ENCODE measurements at regions not wholly inside any gene's neighbourhood (a gene's known extent, or its start where the extent isn't known, plus 50 kb on each side); places are given as distances from the start of the nearest gene placed in this dataset.

- no peaks in the 10 kb centered on the region for H3K9me3 ChIP-seq (ENCODE audit: control insufficient read depth in 2 of 2, low read length in 2 of 2)
- H3K9ac ChIP-seq (ENCODE audit: low read depth in 1 of 2, low read length in 2 of 2), result no peak overlapping the region
- no peak overlapping the region for H3K4me3 ChIP-seq (ENCODE audit: low read length in 2 of 2)
- peaks cover 0 to 2% of the 10 kb centered on the region in 2 donors for H3K4me1 ChIP-seq (ENCODE audit: control insufficient read depth in 2 of 2, insufficient read depth in 2 of 2, low read length in 2 of 2)
- H3K36me3 ChIP-seq (ENCODE audit: control insufficient read depth in 2 of 2, insufficient read depth in 2 of 2, low read length in 2 of 2), result no peaks in the 10 kb centered on the region
- H3K27me3 ChIP-seq (ENCODE audit: control insufficient read depth in 2 of 2, insufficient read depth in 2 of 2, low read length in 2 of 2), result no peaks in the 10 kb centered on the region
- no peak overlapping the region for H3K27ac ChIP-seq (ENCODE audit: low read depth in 2 of 2, low read length in 2 of 2)
These were observed 608.6 kb downstream of the UTRN start for GRCh38 chr6:144893680-144894151.

- no peak overlapping the region for H3K27ac ChIP-seq (ENCODE audit: low read depth in 2 of 2, low read length in 2 of 2)
- no peak overlapping the region for H3K9ac ChIP-seq (ENCODE audit: low read depth in 1 of 2, low read length in 2 of 2)
These were observed 609.1 kb downstream of the UTRN start for GRCh38 chr6:144894240-144894639.

GRCh38 chr6:144895313-144896278 lies 610.5 kb downstream of the UTRN start:
- Histone ChIP-seq H3K9ac (ENCODE audit: low read depth in 1 of 2, low read length in 2 of 2) (no peak overlapping the region), H3K36me3 (ENCODE audit: control insufficient read depth in 2 of 2, insufficient read depth in 2 of 2, low read length in 2 of 2) (no peaks in the 10 kb centered on the region), H3K27me3 (ENCODE audit: control insufficient read depth in 2 of 2, insufficient read depth in 2 of 2, low read length in 2 of 2) (no peaks in the 10 kb centered on the region), H3K4me1 (ENCODE audit: control insufficient read depth in 2 of 2, insufficient read depth in 2 of 2, low read length in 2 of 2) (peaks cover 0 to 2% of the 10 kb centered on the region in 2 donors), H3K9me3 (ENCODE audit: control insufficient read depth in 2 of 2, low read length in 2 of 2) (no peaks in the 10 kb centered on the region), H3K27ac (ENCODE audit: low read depth in 2 of 2, low read length in 2 of 2) (no peak overlapping the region), H3K4me3 (ENCODE audit: low read length in 2 of 2) (no peak overlapping the region)

More at GRCh38 chr6:144894240-144894639, 609.1 kb downstream of the UTRN start:
- no peaks in the 10 kb centered on the region for H3K9me3 ChIP-seq (ENCODE audit: control insufficient read depth in 2 of 2, low read length in 2 of 2)
- H3K36me3 ChIP-seq (ENCODE audit: control insufficient read depth in 2 of 2, insufficient read depth in 2 of 2, low read length in 2 of 2), result no peaks in the 10 kb centered on the region
- peaks cover 0 to 2% of the 10 kb centered on the region in 2 donors for H3K4me1 ChIP-seq (ENCODE audit: control insufficient read depth in 2 of 2, insufficient read depth in 2 of 2, low read length in 2 of 2)
- H3K27me3 ChIP-seq (ENCODE audit: control insufficient read depth in 2 of 2, insufficient read depth in 2 of 2, low read length in 2 of 2), result no peaks in the 10 kb centered on the region
- H3K4me3 ChIP-seq (ENCODE audit: low read length in 2 of 2), result no peak overlapping the region

DNA sequence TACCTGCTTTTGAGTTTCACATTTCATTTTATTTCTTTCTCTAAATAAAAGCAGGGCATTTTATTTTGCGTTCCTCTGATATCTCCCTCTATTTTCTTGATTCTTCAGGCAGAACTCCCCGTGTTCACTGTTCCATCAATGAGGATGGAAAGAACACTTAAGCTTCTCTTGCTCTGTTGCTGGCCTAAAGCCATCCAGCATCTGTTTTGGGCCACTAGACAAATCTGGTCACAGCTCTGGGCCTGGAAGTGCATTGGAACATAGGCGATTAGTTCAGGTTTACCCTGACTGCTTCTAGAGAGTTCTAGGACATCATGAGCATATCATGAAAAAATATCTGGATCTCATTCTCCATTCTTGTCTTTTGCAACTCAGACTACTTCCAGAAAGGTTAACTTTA lies 611.2 kb downstream of the UTRN start:
- H3K27me3 ChIP-seq (ENCODE audit: control insufficient read depth in 2 of 2, insufficient read depth in 2 of 2, low read length in 2 of 2), result no peaks in the 10 kb centered on the region
- H3K4me1 ChIP-seq (ENCODE audit: control insufficient read depth in 2 of 2, insufficient read depth in 2 of 2, low read length in 2 of 2), result peaks cover 0 to 2% of the 10 kb centered on the region in 2 donors
- H3K9me3 ChIP-seq (ENCODE audit: control insufficient read depth in 2 of 2, low read length in 2 of 2), result no peaks in the 10 kb centered on the region
- H3K4me3 ChIP-seq (ENCODE audit: low read length in 2 of 2), result no peak overlapping the region
- H3K36me3 ChIP-seq (ENCODE audit: control insufficient read depth in 2 of 2, insufficient read depth in 2 of 2, low read length in 2 of 2), result no peaks in the 10 kb centered on the region
- no peak overlapping the region for H3K9ac ChIP-seq (ENCODE audit: low read depth in 1 of 2, low read length in 2 of 2)
- no peak overlapping the region for H3K27ac ChIP-seq (ENCODE audit: low read depth in 2 of 2, low read length in 2 of 2)

- no peak overlapping the region for H3K27ac ChIP-seq (ENCODE audit: low read depth in 2 of 2, low read length in 2 of 2)
- peaks cover 0 to 2% of the 10 kb centered on the region in 2 donors for H3K9me3 ChIP-seq (ENCODE audit: control insufficient read depth in 2 of 2, low read length in 2 of 2)
- H3K4me3 ChIP-seq (ENCODE audit: low read length in 2 of 2), result no peak overlapping the region
- H3K27me3 ChIP-seq (ENCODE audit: control insufficient read depth in 2 of 2, insufficient read depth in 2 of 2, low read length in 2 of 2), result no peaks in the 10 kb centered on the region
- H3K4me1 ChIP-seq (ENCODE audit: control insufficient read depth in 2 of 2, insufficient read depth in 2 of 2, low read length in 2 of 2), result peaks cover 0 to 2% of the 10 kb centered on the region in 2 donors
- no peak overlapping the region for H3K9ac ChIP-seq (ENCODE audit: low read depth in 1 of 2, low read length in 2 of 2)
- H3K36me3 ChIP-seq (ENCODE audit: control insufficient read depth in 2 of 2, insufficient read depth in 2 of 2, low read length in 2 of 2), result no peaks in the 10 kb centered on the region
These were observed 611.7 kb downstream of the UTRN start for GRCh38 chr6:144896871-144897270.

- Histone ChIP-seq H3K4me1 (ENCODE audit: control insufficient read depth in 2 of 2, insufficient read depth in 2 of 2, low read length in 2 of 2) (peaks cover 0 to 2% of the 10 kb centered on the region in 2 donors), H3K4me3 (ENCODE audit: low read length in 2 of 2) (no peak overlapping the region), H3K27me3 (ENCODE audit: control insufficient read depth in 2 of 2, insufficient read depth in 2 of 2, low read length in 2 of 2) (no peaks in the 10 kb centered on the region), H3K9me3 (ENCODE audit: control insufficient read depth in 2 of 2, low read length in 2 of 2) (peaks cover 0 to 2% of the 10 kb centered on the region in 2 donors), H3K36me3 (ENCODE audit: control insufficient read depth in 2 of 2, insufficient read depth in 2 of 2, low read length in 2 of 2) (no peaks in the 10 kb centered on the region), H3K27ac (ENCODE audit: low read depth in 2 of 2, low read length in 2 of 2) (no peak overlapping the region), H3K9ac (ENCODE audit: low read depth in 1 of 2, low read length in 2 of 2) (no peak overlapping the region)
These were observed 612.3 kb downstream of the UTRN start for GRCh38 chr6:144897441-144897921.

- H3K4me1 ChIP-seq (ENCODE audit: control insufficient read depth in 2 of 2, insufficient read depth in 2 of 2, low read length in 2 of 2), result peaks cover 0 to 2% of the 10 kb centered on the region in 2 donors
These were observed 613.0 kb downstream of the UTRN start for GRCh38 chr6:144898052-144898689.

DNA sequence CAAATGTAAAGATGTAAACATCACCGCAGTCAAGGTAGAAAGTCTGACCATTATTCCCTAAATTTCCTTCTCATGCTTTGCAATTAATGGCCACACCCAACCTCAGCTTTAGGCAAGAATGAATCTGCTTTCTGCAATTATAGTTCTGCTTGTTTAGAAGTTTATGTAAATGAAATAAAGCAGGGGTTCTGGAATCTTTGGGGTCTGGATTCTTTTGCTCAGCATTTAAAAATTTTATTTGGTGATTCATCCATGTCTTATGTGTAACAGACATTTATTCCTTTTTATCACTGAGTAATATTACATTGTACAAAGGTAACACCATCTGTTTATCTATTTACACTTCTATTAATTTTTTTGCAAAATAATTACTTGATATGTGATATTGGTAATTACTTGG lies 613.6 kb downstream of the UTRN start:
- Histone ChIP-seq H3K27me3 (ENCODE audit: control insufficient read depth in 2 of 2, insufficient read depth in 2 of 2, low read length in 2 of 2) (no peaks in the 10 kb centered on the region), H3K4me1 (ENCODE audit: control insufficient read depth in 2 of 2, insufficient read depth in 2 of 2, low read length in 2 of 2) (no peaks in the 10 kb centered on the region), H3K9ac (ENCODE audit: low read depth in 1 of 2, low read length in 2 of 2) (no peak overlapping the region), H3K9me3 (ENCODE audit: control insufficient read depth in 2 of 2, low read length in 2 of 2) (peaks cover 0 to 2% of the 10 kb centered on the region in 2 donors), H3K27ac (ENCODE audit: low read depth in 2 of 2, low read length in 2 of 2) (no peak overlapping the region), H3K4me3 (ENCODE audit: low read length in 2 of 2) (no peak overlapping the region), H3K36me3 (ENCODE audit: control insufficient read depth in 2 of 2, insufficient read depth in 2 of 2, low read length in 2 of 2) (no peaks in the 10 kb centered on the region)

More at GRCh38 chr6:144898052-144898689, 613.0 kb downstream of the UTRN start:
- no peak overlapping the region for H3K4me3 ChIP-seq (ENCODE audit: low read length in 2 of 2)
- H3K27ac ChIP-seq (ENCODE audit: low read depth in 2 of 2, low read length in 2 of 2), result no peak overlapping the region
- peaks cover 0 to 2% of the 10 kb centered on the region in 2 donors for H3K9me3 ChIP-seq (ENCODE audit: control insufficient read depth in 2 of 2, low read length in 2 of 2)
- no peak overlapping the region for H3K9ac ChIP-seq (ENCODE audit: low read depth in 1 of 2, low read length in 2 of 2)
- H3K36me3 ChIP-seq (ENCODE audit: control insufficient read depth in 2 of 2, insufficient read depth in 2 of 2, low read length in 2 of 2), result no peaks in the 10 kb centered on the region
- no peaks in the 10 kb centered on the region for H3K27me3 ChIP-seq (ENCODE audit: control insufficient read depth in 2 of 2, insufficient read depth in 2 of 2, low read length in 2 of 2)

GRCh38 chr6:144899161-144899560 lies 614.0 kb downstream of the UTRN start:
- H3K27me3 ChIP-seq (ENCODE audit: control insufficient read depth in 2 of 2, insufficient read depth in 2 of 2, low read length in 2 of 2), result no peaks in the 10 kb centered on the region

DNA sequence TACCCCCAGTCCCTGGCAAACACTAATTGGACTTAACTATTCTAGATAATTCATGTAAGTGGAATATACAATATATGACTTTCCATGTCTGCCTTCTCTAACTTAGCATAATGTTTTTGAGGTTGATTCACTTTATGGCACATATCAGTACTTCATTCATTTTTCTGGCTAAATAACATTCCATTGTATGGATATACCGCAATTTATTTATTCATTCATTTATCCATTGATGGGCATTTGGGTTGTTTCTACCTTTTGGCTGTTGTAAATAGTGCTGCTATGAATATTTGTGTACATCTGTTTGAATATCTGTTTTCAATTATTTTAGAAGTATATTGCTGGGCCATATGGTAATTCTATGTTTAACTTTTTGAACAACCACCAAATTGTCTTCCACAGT lies 616.3 kb downstream of the UTRN start:
- H3K9ac ChIP-seq (ENCODE audit: low read depth in 1 of 2, low read length in 2 of 2), result no peak overlapping the region
- no peak overlapping the region for H3K4me3 ChIP-seq (ENCODE audit: low read length in 2 of 2)
- H3K36me3 ChIP-seq (ENCODE audit: control insufficient read depth in 2 of 2, insufficient read depth in 2 of 2, low read length in 2 of 2), result no peaks in the 10 kb centered on the region

More at GRCh38 chr6:144899161-144899560, 614.0 kb downstream of the UTRN start:
- Histone ChIP-seq H3K9me3 (ENCODE audit: control insufficient read depth in 2 of 2, low read length in 2 of 2) (peaks cover 0 to 2% of the 10 kb centered on the region in 2 donors), H3K36me3 (ENCODE audit: control insufficient read depth in 2 of 2, insufficient read depth in 2 of 2, low read length in 2 of 2) (no peaks in the 10 kb centered on the region), H3K9ac (ENCODE audit: low read depth in 1 of 2, low read length in 2 of 2) (no peak overlapping the region), H3K27ac (ENCODE audit: low read depth in 2 of 2, low read length in 2 of 2) (no peak overlapping the region), H3K4me1 (ENCODE audit: control insufficient read depth in 2 of 2, insufficient read depth in 2 of 2, low read length in 2 of 2) (no peaks in the 10 kb centered on the region), H3K4me3 (ENCODE audit: low read length in 2 of 2) (no peak overlapping the region)

More for the DNA sequence above, 616.3 kb downstream of the UTRN start:
- Histone ChIP-seq H3K27me3 (ENCODE audit: control insufficient read depth in 2 of 2, insufficient read depth in 2 of 2, low read length in 2 of 2) (no peaks in the 10 kb centered on the region), H3K27ac (ENCODE audit: low read depth in 2 of 2, low read length in 2 of 2) (no peak overlapping the region), H3K9me3 (ENCODE audit: control insufficient read depth in 2 of 2, low read length in 2 of 2) (peaks cover 0 to 2% of the 10 kb centered on the region in 2 donors), H3K4me1 (ENCODE audit: control insufficient read depth in 2 of 2, insufficient read depth in 2 of 2, low read length in 2 of 2) (no peaks in the 10 kb centered on the region)

Data from mucosa of rectum (tissue), 2 donors.